Limb (tissue), 2 donors: ENCODE measurements at regions not wholly inside any gene's neighbourhood (a gene's known extent, or its start where the extent isn't known, plus 50 kb on each side); places are given as distances from the start of the nearest gene placed in this dataset.
A peak's percentile ranks its signal among the peaks of the same experiment; 100 is the strongest.
"Not testable (repeated sequence)": the region's sequence is repeated elsewhere in the genome, so short reads cannot be mapped to it uniquely, and the experiment has no call there.

Source experiments
- DNase-seq, 2 donors: peaks; one replicate each; pipeline ENCODE4 v3.0.0-alpha.2; 2016; ENCODE audit errors: extremely low spot score in 2 of 2

DNA sequence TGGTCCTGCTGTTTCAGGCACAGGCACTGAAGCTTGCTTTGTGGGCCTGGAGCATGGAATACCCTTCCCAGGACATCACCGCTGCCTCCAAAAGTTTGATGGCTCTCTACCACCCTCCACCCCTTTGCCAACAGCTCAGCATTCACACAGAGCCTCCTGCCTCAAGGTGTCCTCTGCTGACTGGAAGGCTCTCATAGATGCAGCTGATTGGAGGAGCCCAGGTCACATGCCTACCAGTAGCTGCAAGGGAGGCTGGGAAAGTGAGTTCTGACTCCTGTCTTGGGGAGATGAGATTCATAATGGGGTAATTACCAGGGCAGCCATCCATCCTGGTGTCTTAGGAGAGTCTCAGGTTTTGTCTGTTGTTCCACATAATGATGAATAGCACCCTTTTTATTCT, 124.8 kb upstream of the GRIK3 start:
- no peak for DNase-seq

GRCh38 chr1:37161171-37161570, 126.9 kb upstream of the GRIK3 start:
- no peak for DNase-seq

DNA sequence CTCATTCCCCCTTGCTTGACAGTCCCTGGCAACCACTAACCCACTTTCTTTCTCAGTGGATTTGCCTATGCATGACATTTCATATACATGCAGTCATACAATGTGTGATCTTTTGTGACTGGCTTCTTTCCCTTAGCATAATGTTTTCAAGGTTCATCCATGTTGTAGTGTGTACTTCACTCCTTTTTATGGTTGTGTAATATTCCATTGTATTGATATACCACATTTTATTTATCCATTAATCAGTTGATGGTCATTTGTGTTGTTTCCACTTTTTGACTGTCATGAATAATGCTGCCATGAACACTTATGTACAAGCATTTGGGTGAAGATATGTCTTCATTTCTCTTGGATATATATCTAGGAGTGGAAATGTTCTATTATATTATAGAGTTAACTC, 127.7 kb upstream of the GRIK3 start:
- no peak for DNase-seq

GRCh38 chr1:37166005-37166404, 131.7 kb upstream of the GRIK3 start:
- no peak for DNase-seq

DNA sequence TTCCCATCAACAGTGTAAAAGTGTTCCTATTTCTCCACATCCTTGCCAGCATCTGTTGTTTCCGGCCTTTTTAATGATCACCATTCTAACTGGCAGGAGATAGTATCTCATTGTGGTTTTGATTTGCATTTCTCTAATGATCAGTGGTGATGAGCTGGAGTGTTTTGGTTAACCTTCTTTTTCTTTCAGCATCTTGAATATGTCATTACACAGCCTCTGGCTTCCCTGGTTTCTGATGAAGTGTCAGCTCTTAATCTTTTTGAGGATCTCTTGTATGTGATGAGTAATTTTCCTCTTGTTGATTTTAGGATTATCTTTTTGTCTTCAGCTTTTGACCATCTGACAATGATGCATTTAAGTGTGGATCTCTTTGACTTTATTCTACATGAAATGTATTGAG, 133.2 kb upstream of the GRIK3 start:
- no peak for DNase-seq

DNA sequence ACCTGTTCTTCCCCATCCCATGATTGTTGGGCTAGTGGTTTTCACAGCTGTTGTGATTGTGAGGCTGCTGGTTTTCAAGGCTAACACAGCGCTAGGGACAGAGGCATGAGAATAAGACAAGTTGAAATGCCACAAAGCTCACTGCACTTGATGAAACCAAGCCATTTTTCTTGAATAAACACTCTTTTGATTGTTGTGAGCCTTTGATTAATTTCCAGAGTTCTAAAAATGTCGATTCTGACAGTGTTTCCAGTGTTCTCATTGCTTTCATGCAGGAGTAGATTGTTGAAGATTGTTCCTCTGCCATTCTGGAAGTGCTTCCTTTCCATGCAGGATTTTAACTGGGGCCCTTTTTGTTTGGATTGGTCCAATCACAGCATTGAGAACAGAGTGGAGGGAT, 134.9 kb upstream of the GRIK3 start:
- DNase-seq, result no peak

GRCh38 chr1:37169743-37170275, 135.5 kb upstream of the GRIK3 start:
- DNase-seq, result no peak

- no peak for DNase-seq
Measured at GRCh38 chr1:37171691-37172090, 137.4 kb upstream of the GRIK3 start.

GRCh38 chr1:37174341-37174740, 140.0 kb upstream of the GRIK3 start:
- no peak for DNase-seq

GRCh38 chr1:37174876-37175275, 140.6 kb upstream of the GRIK3 start:
- DNase-seq, result no peak

DNA sequence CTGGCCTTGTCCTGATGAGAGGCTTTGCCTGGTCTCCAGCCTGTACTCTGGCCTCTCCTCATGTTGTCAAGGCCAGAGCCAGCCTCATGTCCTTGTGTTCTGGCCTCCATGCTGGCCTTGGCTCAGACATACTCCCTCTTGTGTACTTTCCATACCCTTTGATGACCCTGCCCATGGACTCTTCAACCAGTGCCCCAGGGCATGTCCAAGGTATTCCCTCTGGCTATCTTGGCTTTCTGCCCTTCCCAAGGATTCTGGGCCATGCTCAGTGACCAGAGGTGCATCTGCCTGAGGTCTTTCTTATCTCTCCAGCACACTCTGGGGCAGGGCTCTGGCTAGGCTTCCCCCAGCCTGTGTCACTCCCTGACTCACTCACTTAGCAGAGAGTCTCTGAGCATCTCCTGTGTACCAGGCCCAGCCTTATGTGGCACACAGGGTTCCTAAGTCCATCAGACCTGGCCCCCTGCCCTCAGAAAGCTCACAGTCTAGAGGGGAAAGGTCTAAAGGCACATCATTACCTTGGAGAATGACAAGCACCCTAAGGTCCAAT, 141.4 kb upstream of the GRIK3 start:
- no peak for DNase-seq

DNA sequence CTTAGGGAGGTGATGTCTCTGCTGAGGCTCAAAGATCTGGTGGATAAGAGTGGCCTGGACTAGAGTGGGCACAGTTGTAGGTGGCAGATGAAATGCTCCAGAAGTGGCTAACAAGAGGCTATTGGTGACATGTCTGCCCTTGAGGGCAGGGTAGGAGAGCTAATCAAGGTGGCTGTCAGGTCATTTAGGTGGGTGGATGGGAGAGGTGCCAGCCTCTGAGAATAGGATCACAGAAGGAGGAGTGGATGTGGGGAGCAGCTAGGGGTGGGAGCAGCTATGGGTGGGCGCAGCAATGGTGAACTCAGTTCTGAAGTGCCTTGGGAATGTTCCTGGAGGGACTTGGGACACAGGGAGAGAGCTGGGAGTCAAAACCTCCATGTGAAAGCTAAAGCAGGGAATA, 142.0 kb upstream of the GRIK3 start:
- DNase-seq, result no peak

DNA sequence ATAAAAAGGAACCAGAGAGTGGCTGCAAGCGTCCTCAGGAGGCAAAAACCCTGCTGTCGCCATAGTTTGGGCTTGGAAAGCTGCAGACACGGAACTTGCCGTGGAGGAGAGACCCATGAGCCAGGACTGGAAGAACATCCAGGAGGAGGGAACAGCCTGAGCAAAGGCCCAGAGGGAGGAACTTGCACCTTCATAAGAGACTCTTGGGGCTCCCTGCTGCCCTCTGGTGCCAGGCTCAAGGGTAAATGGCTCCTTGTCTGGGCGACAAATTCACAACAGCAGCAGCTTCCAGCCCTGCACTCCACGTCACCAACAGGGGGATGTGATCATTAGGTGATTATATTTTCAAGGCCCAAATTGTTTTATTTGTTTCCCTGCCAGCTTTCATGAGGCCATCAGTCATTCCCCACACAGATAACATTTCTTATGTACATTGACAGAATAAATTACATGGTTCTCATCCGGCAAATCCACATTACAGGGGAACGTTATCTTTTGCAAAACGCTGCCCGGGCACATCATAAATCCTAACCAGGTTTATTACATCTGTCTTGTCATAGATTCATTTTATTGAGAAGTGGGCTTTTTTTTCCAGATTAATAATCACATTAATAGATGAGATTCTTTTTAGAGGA, 143.0 kb upstream of the GRIK3 start:
- DNase-seq, result peak in 1 of 2 donors; percentile 36

- no peak for DNase-seq
Measured at GRCh38 chr1:37181425-37181824, 147.1 kb upstream of the GRIK3 start.

DNA sequence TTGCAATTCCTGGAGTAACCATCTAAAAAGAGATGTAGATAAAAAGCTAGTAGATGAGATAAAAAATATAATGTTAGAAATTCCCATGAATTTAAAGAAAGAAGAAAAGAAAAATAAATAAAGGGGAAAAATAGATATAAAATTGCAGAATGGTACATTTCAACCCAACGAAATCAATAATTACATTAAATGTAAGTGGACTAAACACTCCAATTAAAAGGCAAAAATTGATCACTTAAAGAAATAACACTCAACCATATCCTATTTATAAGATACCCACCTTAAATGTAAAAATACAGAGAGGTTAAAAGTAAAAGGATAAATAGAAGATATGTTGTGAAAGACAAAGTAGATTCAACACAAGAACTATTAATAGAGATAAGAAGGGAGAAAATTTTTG, 150.5 kb upstream of the GRIK3 start:
- DNase-seq, result no peak

DNA sequence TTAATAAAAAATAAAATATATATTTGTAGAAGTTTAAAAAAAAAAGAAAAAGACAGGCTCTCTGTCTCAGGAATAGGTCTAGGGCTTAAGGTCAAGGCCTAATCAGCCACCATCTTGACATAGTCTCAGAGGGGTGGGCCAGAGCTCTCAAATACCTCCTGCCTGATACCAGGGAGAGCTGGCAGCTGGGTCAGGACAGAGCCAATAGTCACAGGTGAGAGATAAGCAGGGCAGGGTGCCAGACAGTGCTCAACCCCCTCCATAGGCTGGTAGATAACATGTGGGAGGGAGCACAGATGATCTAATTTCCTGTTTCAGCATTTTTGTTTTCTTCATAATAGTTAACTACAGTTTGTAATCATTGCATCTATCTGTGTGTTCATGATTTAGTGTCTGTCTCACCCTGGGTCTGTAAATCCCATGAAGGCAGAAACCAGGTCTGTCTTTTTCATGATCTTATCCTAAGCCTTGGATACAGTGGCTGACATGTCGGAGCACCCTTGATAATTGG, 152.0 kb upstream of the GRIK3 start:
- no peak for DNase-seq

- no peak for DNase-seq
Measured at GRCh38 chr1:37189111-37189510, 154.8 kb upstream of the GRIK3 start.

- no peak for DNase-seq
Measured at GRCh38 chr1:37197411-37197810, 163.1 kb upstream of the GRIK3 start.

DNA sequence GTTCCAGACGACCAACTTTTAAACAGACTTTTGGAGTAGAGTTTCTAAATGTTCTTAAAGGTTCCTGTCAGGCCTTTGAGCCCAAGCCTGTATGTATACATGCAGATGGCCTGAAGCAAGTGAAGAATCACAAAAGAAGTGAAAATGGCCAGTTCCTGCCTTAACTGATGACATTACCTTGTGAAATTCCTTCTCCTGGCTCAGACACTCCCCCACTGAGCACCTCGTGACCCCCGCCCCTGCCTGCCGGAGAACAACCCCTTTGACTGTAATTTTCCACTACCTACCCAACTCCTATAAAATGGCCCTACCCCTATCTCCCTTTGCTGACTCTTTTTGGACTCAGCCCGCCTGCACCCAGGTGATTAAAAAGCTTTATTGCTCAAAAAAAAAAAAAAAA, 180.0 kb upstream of the GRIK3 start:
- not testable (repeated sequence) for DNase-seq

DNA sequence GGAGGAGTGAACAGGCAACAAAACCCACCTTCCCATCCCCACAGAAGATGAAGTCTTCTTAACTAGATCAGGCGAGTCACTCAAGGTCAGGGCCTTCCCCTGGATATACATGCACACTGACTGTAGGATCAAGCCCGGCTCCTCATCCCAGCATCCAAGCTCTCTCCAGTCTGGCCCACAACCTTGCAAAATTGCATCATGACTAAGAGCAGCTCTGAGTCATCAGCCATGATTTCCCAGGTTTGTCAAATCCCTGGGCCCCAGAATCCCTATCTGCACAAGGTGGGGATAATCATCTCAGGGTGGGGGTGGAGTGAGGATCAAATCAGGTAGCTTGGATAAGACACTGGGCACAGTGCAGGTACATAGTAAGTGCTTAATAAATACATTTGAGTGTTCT, 199.3 kb upstream of the GRIK3 start:
- DNase-seq, result no peak

- peak in 1 of 2 donors; percentile 41 for DNase-seq
Measured at GRCh38 chr1:37234941-37235418, 200.7 kb upstream of the GRIK3 start.

- no peak for DNase-seq
Measured at GRCh38 chr1:37237948-37238347, 203.6 kb upstream of the GRIK3 start.
